Prostate gland (tissue), 2 donors: ENCODE measurements at regions not wholly inside any gene's neighbourhood (a gene's known extent, or its start where the extent isn't known, plus 50 kb on each side); places are given as distances from the start of the nearest gene placed in this dataset.

Experiments
- POLR2AphosphoS5 ChIP-seq: sonication (generic); formaldehyde crosslinking; IDR thresholded peaks from one replicate; pipeline ENCODE4 v1.6.1; 2017; ENCODE audit warnings: antibody characterized with exemption
- TF ChIP-seq, protein P1 (sequence below), 4 experiments: fragments of 200-600 bp in 2 of 4; fragments of 450-650 bp in 2 of 4; sonication (generic) in 2 of 4; IDR thresholded peaks; 1 replicate in 3 of 4; 2 replicates in 1 of 4; pipeline ENCODE4 v1.5.1; 2016 to 2019; ENCODE audit warnings: antibody characterized with exemption in 4 of 4, mild to moderate bottlenecking in 2 of 4, moderate library complexity in 2 of 4

GRCh38 chr4:96639932-96640331 is 800.0 kb downstream of the PDHA2 start:
- TF ChIP-seq, protein P1, sequence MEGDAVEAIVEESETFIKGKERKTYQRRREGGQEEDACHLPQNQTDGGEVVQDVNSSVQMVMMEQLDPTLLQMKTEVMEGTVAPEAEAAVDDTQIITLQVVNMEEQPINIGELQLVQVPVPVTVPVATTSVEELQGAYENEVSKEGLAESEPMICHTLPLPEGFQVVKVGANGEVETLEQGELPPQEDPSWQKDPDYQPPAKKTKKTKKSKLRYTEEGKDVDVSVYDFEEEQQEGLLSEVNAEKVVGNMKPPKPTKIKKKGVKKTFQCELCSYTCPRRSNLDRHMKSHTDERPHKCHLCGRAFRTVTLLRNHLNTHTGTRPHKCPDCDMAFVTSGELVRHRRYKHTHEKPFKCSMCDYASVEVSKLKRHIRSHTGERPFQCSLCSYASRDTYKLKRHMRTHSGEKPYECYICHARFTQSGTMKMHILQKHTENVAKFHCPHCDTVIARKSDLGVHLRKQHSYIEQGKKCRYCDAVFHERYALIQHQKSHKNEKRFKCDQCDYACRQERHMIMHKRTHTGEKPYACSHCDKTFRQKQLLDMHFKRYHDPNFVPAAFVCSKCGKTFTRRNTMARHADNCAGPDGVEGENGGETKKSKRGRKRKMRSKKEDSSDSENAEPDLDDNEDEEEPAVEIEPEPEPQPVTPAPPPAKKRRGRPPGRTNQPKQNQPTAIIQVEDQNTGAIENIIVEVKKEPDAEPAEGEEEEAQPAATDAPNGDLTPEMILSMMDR (IDR thresholded peaks at IDR 0.05) = no peak
- TF ChIP-seq POLR2AphosphoS5 = no peak
